B cell (primary cell): ENCODE measurements at regions not wholly inside any gene's neighbourhood (a gene's known extent, or its start where the extent isn't known, plus 50 kb on each side); places are given as distances from the start of the nearest gene placed in this dataset.

ENCODE experiments used
- ATAC-seq: fragments of 200-7000 bp; cut with Tn5 transposase; one replicate; pipeline ENCODE4 v1.10.0; 2021; ENCODE audit warnings: low read depth, mild to moderate bottlenecking, moderate number of reproducible peaks, moderate library complexity
- CTCF ChIA-PET: fragments of 350-600 bp; sonication (Branson Sonifier 250); formaldehyde crosslinking; loops from one replicate; lab custom pipeline; 2021; ENCODE audit warnings: antibody characterized with exemption, inconsistent platforms; lab: Charles Lee
- POLR2A ChIA-PET: fragments of 350-600 bp; sonication (Branson Sonifier 250); formaldehyde crosslinking; loops from one replicate; lab custom pipeline; 2021; ENCODE audit warnings: antibody characterized with exemption; lab: Charles Lee
- DNase-seq: peaks from one replicate; pipeline ENCODE4 v3.0.0; 2013
- H2AFZ ChIP-seq: 2 replicates; pipeline ENCODE4 v1.6.1; 2012; ENCODE audit warnings: mild to moderate bottlenecking, low read depth, low read length; ENCODE audit not compliant: insufficient read depth, poor library complexity, severe bottlenecking
- H3K27ac ChIP-seq, 2 donors: 1 replicate in 1 of 2; 2 replicates in 1 of 2; pipeline ENCODE4 v1.5.1; 2012 to 2013; ENCODE audit warnings: low read length in 2 of 2, mild to moderate bottlenecking in 2 of 2, moderate library complexity in 1 of 2
- H3K27me3 ChIP-seq, 4 experiments: fragments of 200-600 bp in 1 of 4; sonication (generic) in 1 of 4; replicated peaks in 1 of 4; 1 replicate in 2 of 4; 2 replicates in 2 of 4; pipeline versions ENCODE4 v1.6.1 to v1.7.0; 2013 to 2016; ENCODE audit warnings: low read length in 3 of 4, mild to moderate bottlenecking in 2 of 4, mixed read lengths in 1 of 4, moderate library complexity in 1 of 4; ENCODE audit not compliant: insufficient read depth in 4 of 4, control insufficient read depth in 3 of 4; ENCODE audit errors: control extremely low read depth in 1 of 4
- H3K36me3 ChIP-seq, 2 experiments: replicated peaks in 1 of 2; 1 replicate in 1 of 2; 2 replicates in 1 of 2; pipeline versions ENCODE4 v1.6.1 to v1.7.1; 2013; ENCODE audit warnings: low read length in 1 of 2; ENCODE audit not compliant: insufficient read depth in 2 of 2, control insufficient read depth in 1 of 2; ENCODE audit errors: control extremely low read depth in 1 of 2, extremely low read depth in 1 of 2
- H3K4me1 ChIP-seq, 2 donors: fragments of 200-600 bp in 1 of 2; sonication (generic) in 1 of 2; 1 replicate in 1 of 2; 2 replicates in 1 of 2; pipeline versions ENCODE4 v1.5.1 to v1.6.1; 2013 to 2017; ENCODE audit warnings: low read length in 2 of 2; ENCODE audit not compliant: control insufficient read depth in 2 of 2, insufficient read depth in 2 of 2
- H3K4me2 ChIP-seq: replicated peaks from 2 replicates; pipeline ENCODE3; 2012; ENCODE audit warnings: mild to moderate bottlenecking, low read depth, low read length; ENCODE audit not compliant: poor library complexity, severe bottlenecking
- H3K4me3 ChIP-seq, 5 experiments: fragments of 200-600 bp in 1 of 5; sonication (generic) in 1 of 5; 1 replicate in 3 of 5; 2 replicates in 2 of 5; pipeline versions ENCODE4 v1.5.1 to v1.7.0; 2011 to 2016; ENCODE audit warnings: low read length in 4 of 5, mild to moderate bottlenecking in 4 of 5, low read depth in 2 of 5, control low read depth in 1 of 5, moderate library complexity in 1 of 5; ENCODE audit not compliant: insufficient read depth in 1 of 5; ENCODE audit errors: control extremely low read depth in 1 of 5, extremely low read depth in 1 of 5
- H3K79me2 ChIP-seq: fragments of 200-600 bp; sonication (generic); one replicate; pipeline ENCODE4 v1.6.0; 2016; ENCODE audit warnings: low read length; ENCODE audit not compliant: control insufficient read depth, insufficient read depth
- H3K9ac ChIP-seq: fragments of 200-600 bp; sonication (generic); 2 replicates; pipeline ENCODE4 v1.6.1; 2017; ENCODE audit warnings: mild to moderate bottlenecking, low read length, moderate library complexity
- H3K9me3 ChIP-seq, 3 donors: one replicate each; pipeline versions ENCODE4 v1.6.1 to v1.7.1; 2013; ENCODE audit warnings: low read length in 2 of 3; ENCODE audit not compliant: control insufficient read depth in 2 of 3, insufficient read depth in 1 of 3; ENCODE audit errors: control extremely low read depth in 1 of 3
- H4K20me1 ChIP-seq: 2 replicates; pipeline ENCODE4 v1.6.0; 2012; ENCODE audit warnings: mild to moderate bottlenecking, low read length; ENCODE audit not compliant: insufficient read depth, control insufficient read depth, poor library complexity, severe bottlenecking
- H3K27ac Mint-ChIP-seq: one replicate; pipeline ENCODE4 v1.8.0; 2021; ENCODE audit warnings: mixed read lengths
- H3K27me3 Mint-ChIP-seq: one replicate; pipeline ENCODE4 v1.8.0; 2021; ENCODE audit warnings: mixed read lengths
- H3K4me1 Mint-ChIP-seq: one replicate; pipeline ENCODE4 v1.8.0; 2021; ENCODE audit warnings: mixed read lengths
- H3K4me3 Mint-ChIP-seq: one replicate; pipeline ENCODE4 v1.8.0; 2021; ENCODE audit warnings: mixed read lengths
- H3K9me3 Mint-ChIP-seq: one replicate; pipeline ENCODE4 v1.8.0; 2022; ENCODE audit warnings: mixed read lengths; ENCODE audit not compliant: insufficient read depth
- CTCF ChIP-seq: fragments of 200-600 bp; IDR thresholded peaks from one replicate; pipeline ENCODE4 v1.8.0; 2022; ENCODE audit warnings: antibody characterized with exemption, mild to moderate bottlenecking
- EZH2 ChIP-seq: IDR thresholded peaks from 2 replicates; pipeline ENCODE4 v1.6.1; 2012; ENCODE audit warnings: borderline replicate concordance, low read depth, mild to moderate bottlenecking, moderate library complexity, low read length; ENCODE audit not compliant: insufficient read depth, poor library complexity, severe bottlenecking
- WGBS: methylation state at CpG from one replicate; pipeline ENCODE4 v1.1.5; 2013; ENCODE audit warnings: missing lambda C conversion rate; ENCODE audit not compliant: insufficient coverage; 5-methylcytosine and 5-hydroxymethylcytosine counted together
- intact Hi-C: fragments of 100-400 bp; cut with micrococcal nuclease; formaldehyde crosslinking; loops from one replicate; pipeline ENCODE4 v1.10.0; 2022

GRCh38 chr3:157594413-157594812 is 91.2 kb upstream of the VEPH1 start:
- Histone ChIP-seq H4K20me1 (no peaks in the 10 kb centered on the region), H3K9ac (no peak overlapping the region), H2AFZ (no peak overlapping the region), H3K79me2 (no peaks in the 10 kb centered on the region), H3K36me3 (no peaks in the 10 kb centered on the region), H3K27ac (no peak overlapping the region), H3K4me1 (no peaks in the 10 kb centered on the region), H3K4me3 (no peak overlapping the region), H3K4me2 (no peak overlapping the region), H3K27me3 (peaks cover 0 to 4% (median 0%) of the 10 kb centered on the region in 4 experiments), H3K9me3 (no peaks in the 10 kb centered on the region)
- DNase-seq (no peak), ATAC-seq (no peak)
- Mint-ChIP-seq H3K27me3 (peaks cover 17% of the 10 kb centered on the region), H3K27ac (no peak overlapping the region), H3K4me3 (no peak overlapping the region), H3K4me1 (no peaks in the 10 kb centered on the region), H3K9me3 (no peaks in the 10 kb centered on the region)
- CTCF ChIA-PET, result interaction anchor here (0.8 kb wide), 1 partner anchor 12 kb away, joined by 4 read pairs; no protein-coding TSS in a partner anchor
- intact Hi-C loops, result no loop called here
- POLR2A ChIA-PET, result no interaction called here
- TF ChIP-seq EZH2 (no peak), CTCF (no peak)
- 40% methylated on average over 1 of the region's 4 CpGs for WGBS

DNA sequence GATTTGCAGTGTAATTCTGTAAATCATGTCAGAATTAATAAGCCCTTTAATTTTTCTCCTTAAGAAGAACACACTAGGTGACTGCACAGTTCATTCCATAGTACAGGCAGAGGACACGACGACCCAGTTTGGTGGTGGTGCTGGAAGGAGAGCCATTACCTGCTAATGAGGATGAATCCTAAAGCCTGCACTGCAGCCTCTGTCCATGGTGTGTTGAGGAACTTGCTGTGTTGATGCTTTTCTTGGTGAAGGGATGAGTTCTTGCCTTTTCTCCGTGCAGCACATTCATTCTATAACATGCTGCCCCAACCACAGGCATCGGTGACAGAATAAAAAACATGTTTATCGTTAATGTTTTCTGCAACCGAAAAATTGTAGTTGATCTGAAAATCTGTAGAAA is 89.6 kb upstream of the VEPH1 start:
- H3K36me3 ChIP-seq, result no peaks in the 10 kb centered on the region
- TF ChIP-seq EZH2 (no peak), CTCF (no peak)
- no peak overlapping the region for H3K4me2 ChIP-seq
- H3K9me3 ChIP-seq, result no peaks in the 10 kb centered on the region
- intact Hi-C loops, result no loop called here
- CTCF ChIA-PET, result interaction anchor here (1.2 kb wide), 1 partner anchor 14 kb away, joined by 3 read pairs; no protein-coding TSS in a partner anchor
- Mint-ChIP-seq H3K27me3 (peaks cover 18% of the 10 kb centered on the region), H3K9me3 (no peaks in the 10 kb centered on the region), H3K4me3 (no peak overlapping the region), H3K27ac (no peak overlapping the region), H3K4me1 (no peaks in the 10 kb centered on the region)
- no peak for DNase-seq
- H3K4me3 ChIP-seq, result no peak overlapping the region
- no peak for ATAC-seq
- H3K9ac ChIP-seq, result no peak overlapping the region
- no CpG with 5 or more reads among the region's 6 CpGs for WGBS
- H3K4me1 ChIP-seq, result no peaks in the 10 kb centered on the region
- H4K20me1 ChIP-seq, result no peaks in the 10 kb centered on the region
- H2AFZ ChIP-seq, result no peak overlapping the region
- no peaks in the 10 kb centered on the region for H3K79me2 ChIP-seq
- H3K27me3 ChIP-seq, result peaks cover 0 to 4% (median 0%) of the 10 kb centered on the region in 4 experiments
- POLR2A ChIA-PET, result no interaction called here
- no peak overlapping the region for H3K27ac ChIP-seq
